Naive B cell (primary cell): ENCODE measurements at regions not wholly inside any gene's neighbourhood (a gene's known extent, or its start where the extent isn't known, plus 50 kb on each side); places are given as distances from the start of the nearest gene placed in this dataset.

Experiments used
- ATAC-seq, 2 donors: fragments of 150-1000 bp; cut with Tn5 transposase; 2 replicates each; pipeline ENCODE4 v1.10.0; 2021; ENCODE audit warnings: low read depth in 2 of 2, mild to moderate bottlenecking in 2 of 2, moderate library complexity in 2 of 2
- DNase-seq: peaks from one replicate; pipeline ENCODE4 v3.0.0; 2022
- H3K27ac Mint-ChIP-seq, 6 donors: one replicate each; pipeline ENCODE4 v1.8.0; 2020 to 2022; ENCODE audit warnings: mild to moderate bottlenecking in 6 of 6, mixed read lengths in 6 of 6, moderate library complexity in 5 of 6, inconsistent platforms in 2 of 6
- H3K27me3 Mint-ChIP-seq, 3 donors: one replicate each; pipeline ENCODE4 v1.8.0; 2021 to 2022; ENCODE audit warnings: mixed read lengths in 3 of 3, mild to moderate bottlenecking in 1 of 3
- H3K36me3 Mint-ChIP-seq, 2 donors: one replicate each; pipeline ENCODE4 v1.8.0; 2020 to 2022; ENCODE audit warnings: mixed read lengths in 2 of 2, inconsistent platforms in 1 of 2, mild to moderate bottlenecking in 1 of 2
- H3K4me1 Mint-ChIP-seq, 3 donors: one replicate each; pipeline ENCODE4 v1.8.0; 2020 to 2022; ENCODE audit warnings: mixed read lengths in 3 of 3, inconsistent platforms in 1 of 3, mild to moderate bottlenecking in 1 of 3, moderate library complexity in 1 of 3
- H3K4me3 Mint-ChIP-seq, 8 donors: one replicate each; pipeline ENCODE4 v1.8.0; 2020 to 2022; ENCODE audit warnings: mild to moderate bottlenecking in 8 of 8, mixed read lengths in 8 of 8, moderate library complexity in 8 of 8, inconsistent platforms in 2 of 8
- H3K9me3 Mint-ChIP-seq, 7 donors: one replicate each; pipeline ENCODE4 v1.8.0; 2020 to 2022; ENCODE audit warnings: mixed read lengths in 7 of 7, mild to moderate bottlenecking in 5 of 7, inconsistent platforms in 2 of 7, moderate library complexity in 1 of 7

GRCh38 chr1:64318428-64318827 lies 115.0 kb downstream of the UBE2U start:
- Mint-ChIP-seq H3K36me3 (no peaks in the 10 kb centered on the region), H3K9me3 (no peaks in the 10 kb centered on the region), H3K4me3 (no peak overlapping the region), H3K4me1 (no peaks in the 10 kb centered on the region), H3K27ac (no peak overlapping the region), H3K27me3 (peaks cover 8 to 13% (median 9%) of the 10 kb centered on the region in 3 donors)
- ATAC-seq (no peak), DNase-seq (no peak)

- DNase-seq (no peak), ATAC-seq (no peak)
- Mint-ChIP-seq H3K27ac (no peak overlapping the region), H3K36me3 (no peaks in the 10 kb centered on the region), H3K27me3 (peaks cover 6 to 23% (median 10%) of the 10 kb centered on the region in 3 donors), H3K4me1 (no peaks in the 10 kb centered on the region), H3K4me3 (no peak overlapping the region), H3K9me3 (no peaks in the 10 kb centered on the region)
These were observed 116.6 kb downstream of the UBE2U start for GRCh38 chr1:64320007-64320406.

- Mint-ChIP-seq H3K36me3 (no peaks in the 10 kb centered on the region), H3K4me1 (no peaks in the 10 kb centered on the region), H3K27ac (no peak overlapping the region), H3K27me3 (peaks cover 5 to 23% (median 10%) of the 10 kb centered on the region in 3 donors), H3K9me3 (no peaks in the 10 kb centered on the region), H3K4me3 (no peak overlapping the region)
- DNase-seq: no peak
- ATAC-seq: no peak
These were observed 117.0 kb downstream of the UBE2U start for GRCh38 chr1:64320470-64320869.

DNA sequence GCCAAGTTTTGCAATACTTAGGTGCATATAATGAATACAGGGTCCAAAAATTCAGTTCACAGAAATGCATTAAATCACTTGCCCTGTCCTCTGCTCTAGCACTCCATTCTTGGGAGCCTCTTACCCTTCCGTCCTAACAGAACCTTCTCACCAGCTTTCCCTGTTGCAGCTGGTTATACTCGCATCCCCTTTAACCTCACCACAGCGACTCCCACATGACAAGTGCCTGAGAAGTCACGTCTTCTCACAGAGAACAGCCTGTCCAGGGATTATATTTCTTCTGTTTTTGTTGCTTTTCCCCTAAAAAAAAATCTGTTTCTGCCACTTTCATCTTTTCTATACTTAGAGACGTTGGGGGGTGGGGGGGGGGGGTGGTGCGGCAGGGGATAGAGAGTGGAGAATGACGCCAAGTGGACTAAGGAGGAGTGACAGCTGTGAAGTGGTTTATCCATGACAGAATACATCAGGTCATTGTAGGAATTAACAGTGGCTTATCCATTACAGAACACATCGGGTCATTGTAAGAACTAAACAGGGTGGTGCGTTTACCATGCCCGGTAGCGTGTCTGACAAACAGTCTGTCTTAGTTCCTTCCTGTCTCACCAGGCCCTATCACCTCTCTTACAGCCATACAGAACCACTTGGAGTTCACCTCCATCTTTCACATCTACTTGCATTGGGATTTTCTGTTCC lies 117.6 kb downstream of the UBE2U start:
- H3K4me1 Mint-ChIP-seq: no peaks in the 10 kb centered on the region
- H3K27me3 Mint-ChIP-seq: peaks cover 5 to 23% (median 10%) of the 10 kb centered on the region in 3 donors
- ATAC-seq (no peak), DNase-seq (no peak)
- no peaks in the 10 kb centered on the region for H3K9me3 Mint-ChIP-seq
- H3K4me3 Mint-ChIP-seq: no peak overlapping the region
- no peak overlapping the region for H3K27ac Mint-ChIP-seq
- H3K36me3 Mint-ChIP-seq: no peaks in the 10 kb centered on the region

- ATAC-seq (no peak), DNase-seq (no peak)
- Mint-ChIP-seq H3K4me3 (no peak overlapping the region), H3K36me3 (no peaks in the 10 kb centered on the region), H3K9me3 (peaks cover 0 to 1% (median 0%) of the 10 kb centered on the region in 7 donors), H3K27ac (peak overlapping the region in 1 of 6 donors; percentile 84), H3K27me3 (peaks cover 5 to 29% (median 22%) of the 10 kb centered on the region in 3 donors), H3K4me1 (no peaks in the 10 kb centered on the region)
These were observed 119.6 kb downstream of the UBE2U start for GRCh38 chr1:64323054-64323453.

- H3K4me3 Mint-ChIP-seq: no peak overlapping the region
- H3K4me1 Mint-ChIP-seq: no peaks in the 10 kb centered on the region
- no peak for DNase-seq
- ATAC-seq: no peak
- peaks cover 0 to 4% (median 0%) of the 10 kb centered on the region in 7 donors for H3K9me3 Mint-ChIP-seq
- H3K27me3 Mint-ChIP-seq: peaks cover 11 to 35% (median 30%) of the 10 kb centered on the region in 3 donors
- no peak overlapping the region for H3K27ac Mint-ChIP-seq
- H3K36me3 Mint-ChIP-seq: no peaks in the 10 kb centered on the region
These were observed 120.5 kb downstream of the UBE2U start for GRCh38 chr1:64323882-64324281.

- H3K9me3 Mint-ChIP-seq: peaks cover 0 to 4% (median 0%) of the 10 kb centered on the region in 7 donors
- no peaks in the 10 kb centered on the region for H3K36me3 Mint-ChIP-seq
- H3K4me3 Mint-ChIP-seq: no peak overlapping the region
- ATAC-seq (no peak), DNase-seq (no peak)
- H3K4me1 Mint-ChIP-seq: no peaks in the 10 kb centered on the region
- H3K27me3 Mint-ChIP-seq: peaks cover 16 to 35% (median 33%) of the 10 kb centered on the region in 3 donors
- H3K27ac Mint-ChIP-seq: no peak overlapping the region
These were observed 122.4 kb downstream of the UBE2U start for GRCh38 chr1:64325856-64326255.

DNA sequence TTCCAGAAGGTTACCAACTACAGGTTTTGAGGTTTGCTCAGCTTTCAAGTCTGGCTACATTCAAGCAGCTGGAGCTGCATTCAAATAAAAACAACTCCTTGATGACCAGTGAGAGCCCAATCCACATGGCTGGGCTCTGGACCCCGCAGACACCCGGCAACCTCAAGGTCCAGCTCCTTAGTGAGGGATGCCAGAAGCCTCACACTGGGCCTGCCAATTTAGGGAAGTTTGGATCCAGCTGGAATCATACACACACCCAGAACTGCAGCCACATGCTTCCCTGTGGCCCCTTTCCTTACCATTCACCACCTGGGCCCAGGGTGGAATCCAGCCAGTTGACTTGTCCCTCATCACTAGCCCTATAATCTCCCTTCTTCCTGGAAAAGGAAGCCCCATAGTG lies 123.7 kb downstream of the UBE2U start:
- Mint-ChIP-seq H3K4me1 (no peaks in the 10 kb centered on the region), H3K4me3 (no peak overlapping the region), H3K9me3 (peaks cover 0 to 4% (median 0%) of the 10 kb centered on the region in 7 donors), H3K27me3 (peaks cover 16 to 33% (median 29%) of the 10 kb centered on the region in 3 donors), H3K27ac (no peak overlapping the region), H3K36me3 (no peaks in the 10 kb centered on the region)
- DNase-seq (no peak), ATAC-seq (no peak)

DNA sequence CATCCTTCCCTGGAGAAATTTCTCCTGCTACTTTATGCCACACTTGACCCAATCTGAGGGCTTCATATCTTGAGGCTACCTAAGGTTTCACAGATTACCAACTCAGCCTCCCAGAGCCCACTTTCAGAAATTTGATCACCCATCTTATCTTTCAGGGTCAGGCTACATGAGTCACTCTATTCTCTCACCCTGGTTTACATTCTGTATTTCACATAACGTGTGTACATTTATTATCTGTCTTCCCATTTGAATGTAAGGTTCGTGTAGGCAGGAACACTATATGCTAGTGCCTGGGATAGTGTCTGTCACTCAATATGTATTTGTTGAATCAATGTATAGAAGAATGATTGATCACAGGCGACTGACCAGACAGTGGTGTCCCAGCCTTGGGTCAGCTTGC lies 124.8 kb downstream of the UBE2U start:
- Mint-ChIP-seq H3K27me3 (peaks cover 11 to 26% (median 24%) of the 10 kb centered on the region in 3 donors), H3K4me1 (no peaks in the 10 kb centered on the region), H3K9me3 (peaks cover 0 to 4% (median 0%) of the 10 kb centered on the region in 7 donors), H3K27ac (no peak overlapping the region), H3K36me3 (no peaks in the 10 kb centered on the region), H3K4me3 (no peak overlapping the region)
- no peak for ATAC-seq
- DNase-seq: no peak

- ATAC-seq (no peak), DNase-seq (no peak)
- Mint-ChIP-seq H3K4me3 (no peak overlapping the region), H3K27ac (no peak overlapping the region), H3K36me3 (no peaks in the 10 kb centered on the region), H3K4me1 (no peaks in the 10 kb centered on the region), H3K27me3 (peaks cover 11 to 34% (median 17%) of the 10 kb centered on the region in 3 donors), H3K9me3 (peaks cover 0 to 4% (median 0%) of the 10 kb centered on the region in 7 donors)
These were observed 127.4 kb downstream of the UBE2U start for GRCh38 chr1:64330839-64331238.

DNA sequence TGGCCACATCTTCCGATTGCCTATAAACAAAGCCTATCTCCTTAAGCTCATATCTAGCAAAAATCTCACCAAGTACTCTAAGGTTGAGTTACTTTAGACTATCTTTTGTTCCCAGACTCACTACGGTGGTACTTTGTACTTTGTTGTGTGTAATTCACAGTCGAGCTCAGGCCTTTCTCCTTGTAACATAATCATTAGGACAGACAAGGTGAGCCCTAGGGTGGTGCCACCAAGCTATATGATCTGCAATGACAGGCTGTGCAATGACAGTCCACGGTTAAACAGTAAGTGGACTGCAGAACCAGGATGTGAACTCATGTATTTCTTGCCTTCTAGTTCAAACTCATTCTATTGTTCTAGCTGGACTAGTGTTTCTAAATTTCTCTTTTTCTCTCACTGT lies 132.2 kb downstream of the UBE2U start:
- ATAC-seq: no peak
- H3K27me3 Mint-ChIP-seq: peaks cover 0 to 10% (median 10%) of the 10 kb centered on the region in 3 donors

DNA sequence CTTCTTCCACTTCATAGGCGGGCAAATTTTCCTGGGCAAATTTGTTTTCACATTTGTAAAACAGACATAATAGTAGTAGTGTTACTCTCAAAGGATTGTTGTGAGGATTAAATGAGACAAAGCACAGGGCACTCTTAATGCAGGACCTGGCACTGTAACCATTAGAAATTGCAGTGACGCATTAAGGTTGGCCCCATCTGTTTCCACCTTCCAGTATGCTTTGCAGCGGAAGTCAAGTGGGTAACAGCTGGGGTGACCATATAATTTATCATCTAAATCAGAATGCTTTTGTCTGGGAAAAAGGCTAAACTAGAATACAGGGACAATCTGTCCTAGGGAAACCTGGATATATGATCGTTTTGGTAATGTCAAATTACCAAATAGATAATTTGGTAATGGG lies 132.5 kb upstream of the CACHD1 start:
- Mint-ChIP-seq H3K4me1 (no peaks in the 10 kb centered on the region), H3K9me3 (peaks cover 0 to 4% (median 0%) of the 10 kb centered on the region in 7 donors), H3K27me3 (peaks cover under 1 to 26% (median 20%) of the 10 kb centered on the region in 3 donors), H3K36me3 (no peaks in the 10 kb centered on the region), H3K4me3 (no peak overlapping the region), H3K27ac (no peak overlapping the region)
- DNase-seq (no peak), ATAC-seq (no peak)

More for the DNA sequence above, 132.2 kb downstream of the UBE2U start:
- Mint-ChIP-seq H3K9me3 (peaks cover 0 to 4% (median 0%) of the 10 kb centered on the region in 7 donors), H3K27ac (no peak overlapping the region), H3K4me3 (no peak overlapping the region), H3K36me3 (no peaks in the 10 kb centered on the region), H3K4me1 (no peaks in the 10 kb centered on the region)
- DNase-seq: no peak

- H3K4me3 Mint-ChIP-seq: no peak overlapping the region
- ATAC-seq (no peak), DNase-seq (no peak)
- H3K27me3 Mint-ChIP-seq: peaks cover 4 to 27% (median 22%) of the 10 kb centered on the region in 3 donors
- H3K27ac Mint-ChIP-seq: no peak overlapping the region
- no peaks in the 10 kb centered on the region for H3K36me3 Mint-ChIP-seq
- H3K9me3 Mint-ChIP-seq: peaks cover 0 to 4% (median 0%) of the 10 kb centered on the region in 7 donors
- H3K4me1 Mint-ChIP-seq: no peaks in the 10 kb centered on the region
These were observed 132.0 kb upstream of the CACHD1 start for GRCh38 chr1:64337926-64338325.

- peaks cover 4 to 19% (median 17%) of the 10 kb centered on the region in 3 donors for H3K27me3 Mint-ChIP-seq
- DNase-seq: no peak
- H3K36me3 Mint-ChIP-seq: no peaks in the 10 kb centered on the region
- H3K4me1 Mint-ChIP-seq: no peaks in the 10 kb centered on the region
- H3K4me3 Mint-ChIP-seq: no peak overlapping the region
- peaks cover 0 to 4% (median 0%) of the 10 kb centered on the region in 7 donors for H3K9me3 Mint-ChIP-seq
- H3K27ac Mint-ChIP-seq: peak overlapping the region in 1 of 6 donors; percentile 5
- ATAC-seq: no peak
These were observed 129.6 kb upstream of the CACHD1 start for GRCh38 chr1:64340361-64340760.
